B cell (primary cell): ENCODE measurements at regions not wholly inside any gene's neighbourhood (a gene's known extent, or its start where the extent isn't known, plus 50 kb on each side); places are given as distances from the start of the nearest gene placed in this dataset.
A peak's percentile ranks its signal among the peaks of the same experiment; 100 is the strongest.
"Not testable (repeated sequence)": the region's sequence is repeated elsewhere in the genome, so short reads cannot be mapped to it uniquely, and the experiment has no call there.

Source experiments
- ATAC-seq: fragments of 200-7000 bp; cut with Tn5 transposase; one replicate; pipeline ENCODE4 v1.10.0; 2021; ENCODE audit warnings: low read depth, mild to moderate bottlenecking, moderate number of reproducible peaks, moderate library complexity
- CTCF ChIA-PET: fragments of 350-600 bp; sonication (Branson Sonifier 250); formaldehyde crosslinking; loops from one replicate; lab custom pipeline; 2021; ENCODE audit warnings: antibody characterized with exemption, inconsistent platforms; lab: Charles Lee
- POLR2A ChIA-PET: fragments of 350-600 bp; sonication (Branson Sonifier 250); formaldehyde crosslinking; loops from one replicate; lab custom pipeline; 2021; ENCODE audit warnings: antibody characterized with exemption; lab: Charles Lee
- DNase-seq: peaks from one replicate; pipeline ENCODE4 v3.0.0; 2013
- H2AFZ ChIP-seq: 2 replicates; pipeline ENCODE4 v1.6.1; 2012; ENCODE audit warnings: mild to moderate bottlenecking, low read depth, low read length; ENCODE audit not compliant: insufficient read depth, poor library complexity, severe bottlenecking
- H3K27ac ChIP-seq, 2 donors: 1 replicate in 1 of 2; 2 replicates in 1 of 2; pipeline ENCODE4 v1.5.1; 2012 to 2013; ENCODE audit warnings: low read length in 2 of 2, mild to moderate bottlenecking in 2 of 2, moderate library complexity in 1 of 2
- H3K27me3 ChIP-seq, 4 experiments: fragments of 200-600 bp in 1 of 4; sonication (generic) in 1 of 4; replicated peaks in 1 of 4; 1 replicate in 2 of 4; 2 replicates in 2 of 4; pipeline versions ENCODE4 v1.6.1 to v1.7.0; 2013 to 2016; ENCODE audit warnings: low read length in 3 of 4, mild to moderate bottlenecking in 2 of 4, mixed read lengths in 1 of 4, moderate library complexity in 1 of 4; ENCODE audit not compliant: insufficient read depth in 4 of 4, control insufficient read depth in 3 of 4; ENCODE audit errors: control extremely low read depth in 1 of 4
- H3K36me3 ChIP-seq, 2 experiments: replicated peaks in 1 of 2; 1 replicate in 1 of 2; 2 replicates in 1 of 2; pipeline versions ENCODE4 v1.6.1 to v1.7.1; 2013; ENCODE audit warnings: low read length in 1 of 2; ENCODE audit not compliant: insufficient read depth in 2 of 2, control insufficient read depth in 1 of 2; ENCODE audit errors: control extremely low read depth in 1 of 2, extremely low read depth in 1 of 2
- H3K4me1 ChIP-seq, 2 donors: fragments of 200-600 bp in 1 of 2; sonication (generic) in 1 of 2; 1 replicate in 1 of 2; 2 replicates in 1 of 2; pipeline versions ENCODE4 v1.5.1 to v1.6.1; 2013 to 2017; ENCODE audit warnings: low read length in 2 of 2; ENCODE audit not compliant: control insufficient read depth in 2 of 2, insufficient read depth in 2 of 2
- H3K4me2 ChIP-seq: replicated peaks from 2 replicates; pipeline ENCODE3; 2012; ENCODE audit warnings: mild to moderate bottlenecking, low read depth, low read length; ENCODE audit not compliant: poor library complexity, severe bottlenecking
- H3K4me3 ChIP-seq, 5 experiments: fragments of 200-600 bp in 1 of 5; sonication (generic) in 1 of 5; 1 replicate in 3 of 5; 2 replicates in 2 of 5; pipeline versions ENCODE4 v1.5.1 to v1.7.0; 2011 to 2016; ENCODE audit warnings: low read length in 4 of 5, mild to moderate bottlenecking in 4 of 5, low read depth in 2 of 5, control low read depth in 1 of 5, moderate library complexity in 1 of 5; ENCODE audit not compliant: insufficient read depth in 1 of 5; ENCODE audit errors: control extremely low read depth in 1 of 5, extremely low read depth in 1 of 5
- H3K79me2 ChIP-seq: fragments of 200-600 bp; sonication (generic); one replicate; pipeline ENCODE4 v1.6.0; 2016; ENCODE audit warnings: low read length; ENCODE audit not compliant: control insufficient read depth, insufficient read depth
- H3K9ac ChIP-seq: fragments of 200-600 bp; sonication (generic); 2 replicates; pipeline ENCODE4 v1.6.1; 2017; ENCODE audit warnings: mild to moderate bottlenecking, low read length, moderate library complexity
- H3K9me3 ChIP-seq, 3 donors: one replicate each; pipeline versions ENCODE4 v1.6.1 to v1.7.1; 2013; ENCODE audit warnings: low read length in 2 of 3; ENCODE audit not compliant: control insufficient read depth in 2 of 3, insufficient read depth in 1 of 3; ENCODE audit errors: control extremely low read depth in 1 of 3
- H4K20me1 ChIP-seq: 2 replicates; pipeline ENCODE4 v1.6.0; 2012; ENCODE audit warnings: mild to moderate bottlenecking, low read length; ENCODE audit not compliant: insufficient read depth, control insufficient read depth, poor library complexity, severe bottlenecking
- H3K27ac Mint-ChIP-seq: one replicate; pipeline ENCODE4 v1.8.0; 2021; ENCODE audit warnings: mixed read lengths
- H3K27me3 Mint-ChIP-seq: one replicate; pipeline ENCODE4 v1.8.0; 2021; ENCODE audit warnings: mixed read lengths
- H3K4me1 Mint-ChIP-seq: one replicate; pipeline ENCODE4 v1.8.0; 2021; ENCODE audit warnings: mixed read lengths
- H3K4me3 Mint-ChIP-seq: one replicate; pipeline ENCODE4 v1.8.0; 2021; ENCODE audit warnings: mixed read lengths
- H3K9me3 Mint-ChIP-seq: one replicate; pipeline ENCODE4 v1.8.0; 2022; ENCODE audit warnings: mixed read lengths; ENCODE audit not compliant: insufficient read depth
- EZH2 ChIP-seq: IDR thresholded peaks from 2 replicates; pipeline ENCODE4 v1.6.1; 2012; ENCODE audit warnings: borderline replicate concordance, low read depth, mild to moderate bottlenecking, moderate library complexity, low read length; ENCODE audit not compliant: insufficient read depth, poor library complexity, severe bottlenecking
- WGBS: methylation state at CpG from one replicate; pipeline ENCODE4 v1.1.5; 2013; ENCODE audit warnings: missing lambda C conversion rate; ENCODE audit not compliant: insufficient coverage; 5-methylcytosine and 5-hydroxymethylcytosine counted together
- intact Hi-C: fragments of 100-400 bp; cut with micrococcal nuclease; formaldehyde crosslinking; loops from one replicate; pipeline ENCODE4 v1.10.0; 2022
- TF ChIP-seq, protein P1 (sequence below): fragments of 200-600 bp; IDR thresholded peaks from one replicate; pipeline ENCODE4 v1.8.0; 2022; ENCODE audit warnings: antibody characterized with exemption, mild to moderate bottlenecking

DNA sequence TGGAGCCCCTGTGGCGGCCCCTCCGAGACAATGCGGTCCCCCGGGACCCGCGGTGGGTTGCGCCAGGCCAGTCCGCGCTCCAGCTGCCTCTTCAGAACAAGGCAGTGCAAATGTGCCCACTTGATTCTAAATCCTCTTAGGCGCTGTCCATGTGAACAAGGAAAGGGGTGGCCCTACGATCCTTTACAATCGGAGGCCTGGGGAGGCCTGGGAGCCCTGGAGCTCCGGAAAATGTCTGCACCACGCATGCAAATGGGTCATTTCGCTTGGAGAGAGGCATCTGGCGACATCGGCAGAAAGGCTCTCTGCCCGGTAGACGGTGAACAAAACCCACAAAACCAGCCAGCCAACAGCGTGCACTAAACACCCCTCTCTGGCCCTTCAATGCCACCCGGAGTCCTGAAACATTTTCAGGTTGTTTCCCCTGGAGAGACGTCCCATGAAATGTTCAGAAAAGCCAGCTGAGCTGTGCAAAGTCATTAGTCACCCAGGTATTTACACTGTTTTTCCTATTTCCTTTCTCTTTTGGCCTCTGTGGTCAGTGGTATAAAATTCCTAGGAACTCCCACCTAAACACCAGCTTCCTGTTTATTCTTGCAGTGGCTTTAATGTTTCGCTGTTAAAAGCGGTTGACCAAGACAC, 102.8 kb upstream of the ZNF438 start:
- no peaks in the 10 kb centered on the region for H4K20me1 ChIP-seq
- peak overlapping the region; percentile 54 to 91 (median 75) for H3K4me3 ChIP-seq
- ATAC-seq (peak; percentile 56), DNase-seq (peak; percentile 43)
- peaks cover 8 to 13% of the 10 kb centered on the region in 2 donors for H3K4me1 ChIP-seq
- peak overlapping the region; percentile 94 for H2AFZ ChIP-seq
- no peak for TF ChIP-seq EZH2
- TF ChIP-seq, protein P1, sequence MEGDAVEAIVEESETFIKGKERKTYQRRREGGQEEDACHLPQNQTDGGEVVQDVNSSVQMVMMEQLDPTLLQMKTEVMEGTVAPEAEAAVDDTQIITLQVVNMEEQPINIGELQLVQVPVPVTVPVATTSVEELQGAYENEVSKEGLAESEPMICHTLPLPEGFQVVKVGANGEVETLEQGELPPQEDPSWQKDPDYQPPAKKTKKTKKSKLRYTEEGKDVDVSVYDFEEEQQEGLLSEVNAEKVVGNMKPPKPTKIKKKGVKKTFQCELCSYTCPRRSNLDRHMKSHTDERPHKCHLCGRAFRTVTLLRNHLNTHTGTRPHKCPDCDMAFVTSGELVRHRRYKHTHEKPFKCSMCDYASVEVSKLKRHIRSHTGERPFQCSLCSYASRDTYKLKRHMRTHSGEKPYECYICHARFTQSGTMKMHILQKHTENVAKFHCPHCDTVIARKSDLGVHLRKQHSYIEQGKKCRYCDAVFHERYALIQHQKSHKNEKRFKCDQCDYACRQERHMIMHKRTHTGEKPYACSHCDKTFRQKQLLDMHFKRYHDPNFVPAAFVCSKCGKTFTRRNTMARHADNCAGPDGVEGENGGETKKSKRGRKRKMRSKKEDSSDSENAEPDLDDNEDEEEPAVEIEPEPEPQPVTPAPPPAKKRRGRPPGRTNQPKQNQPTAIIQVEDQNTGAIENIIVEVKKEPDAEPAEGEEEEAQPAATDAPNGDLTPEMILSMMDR = no peak
- no peaks in the 10 kb centered on the region for H3K27me3 Mint-ChIP-seq
- H3K4me2 ChIP-seq = peak overlapping the region; percentile 98
- H3K27ac Mint-ChIP-seq = peak overlapping the region; percentile 72
- intact Hi-C loops = loop anchor here (1.0 to 10.0 kb wide), 2 partner anchors 102 to 630 kb away; no protein-coding TSS in a partner anchor
- no peaks in the 10 kb centered on the region for H3K27me3 ChIP-seq
- H3K4me3 Mint-ChIP-seq = peak overlapping the region; percentile 88
- H3K9me3 Mint-ChIP-seq = no peaks in the 10 kb centered on the region
- peak overlapping the region; percentile 75 for H3K9ac ChIP-seq
- no peaks in the 10 kb centered on the region for H3K9me3 ChIP-seq
- ChIA-PET POLR2A (interaction anchor here (1.0 to 1.2 kb wide), 2 partner anchors 103 to 184 kb away, joined by 5 to 6 read pairs; partner anchors contain the start of genes ZEB1 and ZNF438), CTCF (no interaction called here)
- no peaks in the 10 kb centered on the region for H3K36me3 ChIP-seq
- 4% methylated on average over 22 of the region's 24 CpGs for WGBS
- H3K79me2 ChIP-seq = no peaks in the 10 kb centered on the region
- H3K4me1 Mint-ChIP-seq = peaks cover 24% of the 10 kb centered on the region
- peak overlapping the region in 1 of 2 donors; percentile 21 for H3K27ac ChIP-seq

DNA sequence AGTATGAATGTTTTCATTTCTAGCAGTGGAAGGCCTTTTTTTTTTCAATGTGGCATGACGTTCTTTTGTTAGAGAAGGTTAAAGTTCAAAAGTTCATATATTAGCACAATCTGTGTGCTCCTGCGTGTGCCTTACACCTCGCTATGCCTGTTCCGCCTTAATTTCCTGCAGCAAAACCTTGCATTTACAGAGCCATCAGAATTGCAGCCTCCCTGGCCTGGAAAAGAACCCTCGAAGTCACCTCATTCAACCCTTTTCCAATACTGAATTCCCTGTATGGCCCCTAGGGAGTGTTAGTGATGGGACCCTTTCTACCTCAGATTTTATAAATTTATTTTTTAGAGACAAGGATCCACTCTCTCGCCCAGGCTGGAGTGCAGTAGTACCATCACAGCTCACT, 103.5 kb upstream of the ZNF438 start:
- Histone ChIP-seq H3K9ac (no peak overlapping the region), H3K27me3 (no peaks in the 10 kb centered on the region), H3K27ac (no peak overlapping the region), H3K4me1 (peaks cover 8 to 13% of the 10 kb centered on the region in 2 donors), H3K79me2 (no peaks in the 10 kb centered on the region), H2AFZ (no peak overlapping the region), H3K4me2 (no peak overlapping the region), H3K36me3 (no peaks in the 10 kb centered on the region), H3K9me3 (no peaks in the 10 kb centered on the region), H3K4me3 (no peak overlapping the region), H4K20me1 (no peaks in the 10 kb centered on the region)
- Mint-ChIP-seq H3K4me3 (peak overlapping the region; percentile 88), H3K4me1 (peaks cover 24% of the 10 kb centered on the region), H3K27ac (no peak overlapping the region), H3K27me3 (no peaks in the 10 kb centered on the region), H3K9me3 (no peaks in the 10 kb centered on the region)
- intact Hi-C loops = loop anchor here (10.0 kb wide), 1 partner anchor 630 kb away; no protein-coding TSS in a partner anchor
- ChIA-PET CTCF (no interaction called here), POLR2A (no interaction called here)
- TF ChIP-seq EZH2 = no peak
- TF ChIP-seq, protein P1 = no peak
- WGBS = 97% methylated on average over 4 of the region's 6 CpGs
- no peak for DNase-seq
- ATAC-seq = no peak

DNA sequence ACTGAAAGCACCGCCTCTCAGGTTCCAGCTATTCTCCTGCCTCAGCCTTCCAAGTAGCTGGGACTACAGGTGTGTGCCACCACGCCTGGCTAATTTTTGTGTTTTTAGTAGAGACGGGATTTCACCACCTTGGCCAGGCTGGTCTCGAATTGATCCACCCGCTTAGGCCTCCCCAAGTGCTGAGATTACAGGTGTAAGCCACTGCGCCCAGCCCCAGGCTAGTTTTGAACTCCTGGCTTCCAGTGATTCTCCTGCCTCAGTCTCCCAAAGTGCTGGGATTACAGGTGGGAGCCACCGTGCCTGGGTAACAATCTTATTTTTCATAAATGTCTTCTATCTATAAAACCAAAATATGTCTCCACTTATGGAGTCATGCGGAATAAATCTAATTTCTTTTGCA, 104.1 kb upstream of the ZNF438 start:
- H3K4me3 ChIP-seq, H3K27ac Mint-ChIP-seq: not testable (repeated sequence)
- H3K4me1 Mint-ChIP-seq = peaks cover 24% of the 10 kb centered on the region

More for the DNA sequence above, 104.1 kb upstream of the ZNF438 start:
- H3K79me2 ChIP-seq, H3K27me3 Mint-ChIP-seq, H3K9me3 Mint-ChIP-seq, H3K27me3 ChIP-seq, H3K36me3 ChIP-seq, CTCF ChIA-PET, H4K20me1 ChIP-seq, H3K4me2 ChIP-seq, DNase-seq, ATAC-seq, H3K4me3 Mint-ChIP-seq, H3K27ac ChIP-seq, H3K9me3 ChIP-seq, H2AFZ ChIP-seq, H3K9ac ChIP-seq, POLR2A ChIA-PET: not testable (repeated sequence)
- intact Hi-C loops = loop anchor here (10.0 kb wide), 1 partner anchor 629 kb away; no protein-coding TSS in a partner anchor
- WGBS = 96% methylated on average over 8 of the region's 8 CpGs
- peaks cover 8 to 13% of the 10 kb centered on the region in 2 donors for H3K4me1 ChIP-seq
